ENCODE measurements at regions not wholly inside any gene's neighbourhood (a gene's known extent, or its start where the extent isn't known, plus 50 kb on each side); places are given as distances from the start of the nearest gene placed in this dataset.
"Not testable (repeated sequence)": the region's sequence is repeated elsewhere in the genome, so short reads cannot be mapped to it uniquely, and the experiment has no call there.

DNA sequence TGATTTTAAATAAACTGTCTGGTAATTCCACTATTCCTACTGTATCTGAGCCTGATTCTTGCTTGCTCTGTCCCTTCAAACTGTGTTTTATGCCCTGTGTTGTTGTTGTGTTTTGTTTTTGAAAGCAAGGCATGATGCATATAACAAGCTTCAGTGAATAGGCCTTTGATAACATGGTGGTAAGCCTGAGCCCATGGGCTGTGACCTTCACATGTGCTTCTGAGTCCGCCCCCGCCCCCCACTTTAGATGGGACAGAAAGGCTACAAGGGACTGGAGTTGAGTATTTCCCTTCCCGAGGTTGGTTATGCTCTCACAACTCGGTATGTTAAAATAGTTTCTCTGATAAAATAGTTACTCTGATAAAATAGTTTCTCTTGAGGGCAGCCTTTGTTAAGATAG is 119.0 kb upstream of the WNT7A start:
- H3K4me3 ChIP-seq (replicated peaks in 1 of 2; ENCODE audit: low read depth in 2 of 2, low read length in 2 of 2) = no peak overlapping the region
- DNase-seq (ENCODE audit: low read depth in 2 of 2) = no peak
- TF ChIP-seq, protein P1, sequence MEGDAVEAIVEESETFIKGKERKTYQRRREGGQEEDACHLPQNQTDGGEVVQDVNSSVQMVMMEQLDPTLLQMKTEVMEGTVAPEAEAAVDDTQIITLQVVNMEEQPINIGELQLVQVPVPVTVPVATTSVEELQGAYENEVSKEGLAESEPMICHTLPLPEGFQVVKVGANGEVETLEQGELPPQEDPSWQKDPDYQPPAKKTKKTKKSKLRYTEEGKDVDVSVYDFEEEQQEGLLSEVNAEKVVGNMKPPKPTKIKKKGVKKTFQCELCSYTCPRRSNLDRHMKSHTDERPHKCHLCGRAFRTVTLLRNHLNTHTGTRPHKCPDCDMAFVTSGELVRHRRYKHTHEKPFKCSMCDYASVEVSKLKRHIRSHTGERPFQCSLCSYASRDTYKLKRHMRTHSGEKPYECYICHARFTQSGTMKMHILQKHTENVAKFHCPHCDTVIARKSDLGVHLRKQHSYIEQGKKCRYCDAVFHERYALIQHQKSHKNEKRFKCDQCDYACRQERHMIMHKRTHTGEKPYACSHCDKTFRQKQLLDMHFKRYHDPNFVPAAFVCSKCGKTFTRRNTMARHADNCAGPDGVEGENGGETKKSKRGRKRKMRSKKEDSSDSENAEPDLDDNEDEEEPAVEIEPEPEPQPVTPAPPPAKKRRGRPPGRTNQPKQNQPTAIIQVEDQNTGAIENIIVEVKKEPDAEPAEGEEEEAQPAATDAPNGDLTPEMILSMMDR (IDR thresholded peaks at IDR 0.05; ENCODE audit: low read depth, low read length) = no peak

DNA sequence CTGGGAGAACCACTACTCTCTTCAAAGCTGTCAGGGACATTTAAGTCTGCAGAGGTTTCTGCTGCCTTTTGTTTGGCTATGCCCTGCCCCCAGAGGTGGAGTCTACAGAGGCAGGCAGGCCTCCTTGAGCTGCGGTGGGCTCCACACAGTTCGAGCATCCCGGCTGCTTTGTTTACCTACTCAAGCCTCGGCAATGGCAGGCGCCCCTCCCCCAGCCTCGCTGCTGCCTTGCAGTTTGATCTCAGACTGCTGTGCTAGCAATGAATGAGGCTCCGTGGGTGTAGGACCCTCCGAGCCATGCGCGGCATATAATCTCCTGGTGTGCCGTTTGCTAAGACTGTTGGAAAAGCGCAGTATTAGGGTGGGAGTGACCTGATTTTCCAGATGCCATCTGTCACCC is 115.3 kb upstream of the WNT7A start:
- DNase-seq (ENCODE audit: low read depth in 2 of 2); H3K4me3 ChIP-seq (replicated peaks in 1 of 2; ENCODE audit: low read depth in 2 of 2, low read length in 2 of 2): not testable (repeated sequence)

DNA sequence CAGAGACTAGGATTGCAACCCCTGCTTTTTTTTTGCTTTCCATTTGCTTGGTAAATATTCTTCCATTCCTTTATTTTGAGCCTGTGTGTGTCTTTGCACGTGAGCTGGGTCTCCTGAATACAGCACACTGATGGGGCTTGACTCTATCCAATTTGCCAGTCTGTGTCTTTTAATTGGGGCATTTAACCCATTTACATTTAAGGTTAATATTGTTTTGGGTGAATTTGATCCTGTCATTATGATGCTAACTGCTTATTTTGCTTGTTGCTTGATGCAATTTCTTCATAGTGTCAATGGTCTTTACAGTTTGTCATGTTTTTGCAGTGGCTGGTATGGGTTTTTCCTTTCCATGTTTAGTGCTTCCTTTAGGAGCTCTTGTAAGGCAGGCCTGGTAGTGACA is 109.1 kb upstream of the WNT7A start:
- not testable (repeated sequence) for H3K4me3 ChIP-seq (replicated peaks in 1 of 2; ENCODE audit: low read depth in 2 of 2, low read length in 2 of 2); DNase-seq (ENCODE audit: low read depth in 2 of 2)

DNA sequence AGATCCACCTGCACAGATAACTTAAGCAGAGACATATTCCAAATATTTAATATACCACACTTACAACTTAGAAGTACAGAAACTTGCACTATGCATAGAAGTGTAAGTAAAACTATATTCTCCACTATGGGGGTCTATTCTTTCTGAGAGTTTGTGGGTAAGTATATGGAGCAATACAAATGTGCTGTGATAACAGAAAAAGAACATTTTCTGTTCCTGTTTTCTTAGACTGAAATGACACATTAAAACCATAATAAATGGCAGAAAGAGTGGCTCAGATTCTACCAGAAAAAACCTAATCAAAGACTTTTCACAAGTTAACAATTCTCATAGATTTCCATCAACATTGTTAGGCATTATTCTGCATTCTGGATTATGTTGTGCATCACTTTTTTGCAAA is 96.6 kb upstream of the WNT7A start:
- TF ChIP-seq, protein P1 (IDR thresholded peaks at IDR 0.05; ENCODE audit: low read depth, low read length) = no peak

DNA sequence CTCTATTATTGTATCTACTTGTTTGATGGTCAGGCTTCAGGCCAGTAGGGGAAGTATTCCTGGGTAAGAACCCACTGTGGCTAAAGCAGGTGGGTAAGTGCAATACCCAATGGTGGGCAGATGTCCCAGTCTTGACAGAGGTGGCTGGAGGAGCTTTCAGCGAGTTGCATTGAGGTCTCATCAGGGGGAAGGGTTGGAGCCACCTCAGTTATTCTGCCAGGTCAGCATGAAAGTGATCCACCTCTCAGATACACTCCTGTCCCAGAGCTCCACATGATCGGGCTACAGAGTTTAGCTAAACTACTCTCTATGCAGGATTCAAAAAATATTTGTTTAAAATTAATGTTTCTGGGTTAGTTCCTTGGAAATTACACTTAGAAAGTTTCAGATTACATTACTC is 95.8 kb upstream of the WNT7A start:
- no peak overlapping the region for H3K4me3 ChIP-seq (replicated peaks in 1 of 2; ENCODE audit: low read depth in 2 of 2, low read length in 2 of 2)
- TF ChIP-seq, protein P1 (IDR thresholded peaks at IDR 0.05; ENCODE audit: low read depth, low read length) = no peak
- DNase-seq (ENCODE audit: low read depth in 2 of 2) = no peak

More for the DNA sequence above, 96.6 kb upstream of the WNT7A start:
- no peak overlapping the region for H3K4me3 ChIP-seq (replicated peaks in 1 of 2; ENCODE audit: low read depth in 2 of 2, low read length in 2 of 2)
- no peak for DNase-seq (ENCODE audit: low read depth in 2 of 2)

DNA sequence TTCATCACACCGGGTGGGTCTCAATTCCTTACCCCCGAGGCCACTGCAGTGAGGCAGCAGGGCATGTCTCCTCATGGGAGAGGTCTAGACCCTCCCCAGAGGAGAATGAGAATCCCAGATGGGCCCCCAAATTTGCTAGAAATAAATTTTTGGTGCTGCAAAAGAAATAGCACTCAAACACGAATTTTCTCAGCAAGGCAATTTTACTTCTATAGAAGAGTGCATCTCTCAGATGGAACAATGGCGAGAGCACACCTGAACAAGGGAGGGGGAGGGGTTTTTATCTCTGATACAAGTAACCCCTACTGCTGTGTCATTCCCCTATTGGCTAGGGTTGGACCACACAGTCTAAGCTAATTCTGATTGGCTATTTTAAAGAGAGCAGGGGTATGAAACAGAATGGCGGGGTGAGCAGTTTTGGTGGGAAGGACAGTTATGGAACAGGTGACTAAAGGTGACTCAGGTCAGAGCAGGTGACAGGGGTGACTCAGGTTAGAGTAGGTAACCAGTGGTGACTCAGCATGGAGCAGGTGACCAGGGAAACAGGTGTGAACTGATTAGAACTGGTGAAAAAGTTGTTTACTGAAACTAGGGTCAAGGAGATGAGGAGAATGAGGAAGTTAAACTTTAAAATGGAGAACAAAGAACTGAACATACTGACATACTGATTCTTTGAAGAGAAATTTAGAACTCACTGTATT is 93.0 kb upstream of the WNT7A start:
- no peak overlapping the region for H3K4me3 ChIP-seq (replicated peaks in 1 of 2; ENCODE audit: low read depth in 2 of 2, low read length in 2 of 2)
- TF ChIP-seq, protein P1 (IDR thresholded peaks at IDR 0.05; ENCODE audit: low read depth, low read length) = no peak
- no peak for DNase-seq (ENCODE audit: low read depth in 2 of 2)

DNA sequence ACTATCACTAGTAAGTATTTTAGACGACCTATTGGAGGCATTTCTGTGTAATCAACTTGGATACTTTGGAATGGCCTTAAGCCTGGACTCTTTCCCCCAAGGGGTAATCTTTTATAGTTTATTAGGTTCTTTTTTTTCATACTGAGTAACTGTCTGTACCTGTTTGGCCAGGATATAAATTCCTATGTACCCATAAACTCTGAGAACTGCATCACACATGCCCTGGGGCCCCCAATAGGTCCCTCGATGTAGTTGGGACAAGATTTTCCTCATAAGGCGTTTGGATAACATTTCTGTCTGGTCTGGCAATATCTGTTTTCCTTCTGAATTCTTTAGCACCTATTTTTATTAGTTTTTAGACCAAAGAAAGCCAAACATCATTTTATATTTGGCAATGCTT is 86.4 kb upstream of the WNT7A start:
- DNase-seq (ENCODE audit: low read depth in 2 of 2) = no peak
- no peak overlapping the region for H3K4me3 ChIP-seq (replicated peaks in 1 of 2; ENCODE audit: low read depth in 2 of 2, low read length in 2 of 2)
- TF ChIP-seq, protein P1 (IDR thresholded peaks at IDR 0.05; ENCODE audit: low read depth, low read length) = no peak

Measured in cardiac fibroblast (primary cell).